Neutrophil (primary cell): ENCODE measurements at regions not wholly inside any gene's neighbourhood (a gene's known extent, or its start where the extent isn't known, plus 50 kb on each side); places are given as distances from the start of the nearest gene placed in this dataset.
"Not testable (repeated sequence)": the region's sequence is repeated elsewhere in the genome, so short reads cannot be mapped to it uniquely, and the experiment has no call there.

Experiments
- H3K27ac ChIP-seq: fragments of 200-600 bp; sonication (generic); 2 replicates; pipeline ENCODE4 v1.5.1; 2016; ENCODE audit warnings: mild to moderate bottlenecking, moderate library complexity
- H3K27me3 ChIP-seq: fragments of 200-600 bp; sonication (generic); 2 replicates; pipeline ENCODE4 v1.6.0; 2016; ENCODE audit warnings: mild to moderate bottlenecking
- H3K36me3 ChIP-seq: fragments of 200-600 bp; sonication (generic); 2 replicates; pipeline ENCODE4 v1.5.1; 2017
- H3K4me1 ChIP-seq, 2 experiments: fragments of 200-600 bp in 1 of 2; sonication (generic) in 1 of 2; 1 replicate in 1 of 2; 2 replicates in 1 of 2; pipeline versions ENCODE4 v1.5.1 to v1.6.1; 2013 to 2016; ENCODE audit warnings: low read depth in 1 of 2, low read length in 1 of 2, mild to moderate bottlenecking in 1 of 2, moderate library complexity in 1 of 2; ENCODE audit not compliant: control insufficient read depth in 1 of 2, insufficient read depth in 1 of 2
- H3K4me3 ChIP-seq, 2 experiments: fragments of 200-600 bp in 1 of 2; sonication (generic) in 1 of 2; 1 replicate in 1 of 2; 2 replicates in 1 of 2; pipeline ENCODE4 v1.5.1; 2013 to 2016; ENCODE audit warnings: low read depth in 1 of 2, low read length in 1 of 2, mild to moderate bottlenecking in 1 of 2, moderate library complexity in 1 of 2
- H3K9me3 ChIP-seq: fragments of 200-600 bp; sonication (generic); 2 replicates; pipeline ENCODE4 v1.5.1; 2016
- TF ChIP-seq, protein P1 (sequence below): fragments of 200-600 bp; sonication (generic); IDR thresholded peaks from 2 replicates; pipeline ENCODE4 v1.5.1; 2016; ENCODE audit warnings: antibody characterized with exemption

DNA sequence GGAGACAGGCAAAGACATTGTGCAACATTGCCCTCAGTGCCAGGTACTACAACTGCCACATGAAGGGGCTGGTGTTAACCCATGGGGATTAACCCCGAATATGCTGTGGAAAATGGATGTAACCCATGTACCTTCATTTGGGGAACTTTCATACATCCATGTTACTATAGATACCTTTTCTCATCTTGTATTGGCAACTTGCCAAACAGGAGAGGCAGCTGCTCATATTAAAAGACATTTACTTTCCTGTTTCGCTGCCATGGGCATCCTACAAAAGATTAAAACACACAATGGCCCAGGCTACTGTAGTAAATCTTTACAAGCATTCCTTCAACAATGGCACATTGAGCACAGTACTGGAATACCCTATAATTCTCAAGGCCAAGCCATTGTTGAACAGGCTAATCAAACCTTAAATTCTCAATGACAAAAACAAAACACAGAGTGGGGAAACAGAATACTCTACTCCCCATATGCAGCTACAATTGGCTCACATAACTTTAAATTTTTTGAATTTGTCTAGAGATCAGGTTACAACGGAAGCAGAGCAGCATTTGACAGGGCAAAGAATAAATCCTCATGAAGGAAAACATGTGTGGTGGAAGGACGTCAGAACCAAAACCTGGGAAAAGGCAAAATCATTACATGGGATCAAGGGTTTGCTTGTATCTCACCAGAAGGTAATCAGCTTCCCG is 1723.5 kb upstream of the LRRTM1 start:
- no peak overlapping the region for H3K4me3 ChIP-seq
- H3K9me3 ChIP-seq = no peaks in the 10 kb centered on the region
- H3K27ac ChIP-seq = no peak overlapping the region
- TF ChIP-seq, protein P1, sequence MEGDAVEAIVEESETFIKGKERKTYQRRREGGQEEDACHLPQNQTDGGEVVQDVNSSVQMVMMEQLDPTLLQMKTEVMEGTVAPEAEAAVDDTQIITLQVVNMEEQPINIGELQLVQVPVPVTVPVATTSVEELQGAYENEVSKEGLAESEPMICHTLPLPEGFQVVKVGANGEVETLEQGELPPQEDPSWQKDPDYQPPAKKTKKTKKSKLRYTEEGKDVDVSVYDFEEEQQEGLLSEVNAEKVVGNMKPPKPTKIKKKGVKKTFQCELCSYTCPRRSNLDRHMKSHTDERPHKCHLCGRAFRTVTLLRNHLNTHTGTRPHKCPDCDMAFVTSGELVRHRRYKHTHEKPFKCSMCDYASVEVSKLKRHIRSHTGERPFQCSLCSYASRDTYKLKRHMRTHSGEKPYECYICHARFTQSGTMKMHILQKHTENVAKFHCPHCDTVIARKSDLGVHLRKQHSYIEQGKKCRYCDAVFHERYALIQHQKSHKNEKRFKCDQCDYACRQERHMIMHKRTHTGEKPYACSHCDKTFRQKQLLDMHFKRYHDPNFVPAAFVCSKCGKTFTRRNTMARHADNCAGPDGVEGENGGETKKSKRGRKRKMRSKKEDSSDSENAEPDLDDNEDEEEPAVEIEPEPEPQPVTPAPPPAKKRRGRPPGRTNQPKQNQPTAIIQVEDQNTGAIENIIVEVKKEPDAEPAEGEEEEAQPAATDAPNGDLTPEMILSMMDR = no peak
- H3K4me1 ChIP-seq = no peaks in the 10 kb centered on the region
- H3K27me3 ChIP-seq = no peaks in the 10 kb centered on the region
- no peaks in the 10 kb centered on the region for H3K36me3 ChIP-seq

DNA sequence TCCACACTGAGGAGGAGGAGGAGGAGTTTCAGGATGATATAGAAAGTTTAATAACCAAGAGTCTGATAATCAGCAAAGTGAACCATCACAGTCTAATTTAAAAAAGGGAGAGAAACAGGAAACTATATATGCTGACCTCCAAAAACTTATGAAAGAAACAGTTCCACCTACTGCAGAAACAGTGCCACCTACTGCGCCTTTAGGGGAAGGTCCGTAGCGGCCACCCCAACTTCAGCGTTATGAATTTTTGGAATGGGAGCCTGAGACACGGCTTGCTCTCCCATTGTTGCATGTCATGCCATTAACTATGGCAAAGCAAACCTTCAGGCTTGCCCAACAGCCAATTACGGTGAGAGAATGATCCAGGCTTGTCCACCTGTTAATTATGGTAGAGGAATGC is 1719.2 kb upstream of the LRRTM1 start:
- Histone ChIP-seq H3K4me3 (no peak overlapping the region), H3K4me1 (no peaks in the 10 kb centered on the region), H3K27ac (no peak overlapping the region), H3K36me3 (no peaks in the 10 kb centered on the region), H3K27me3 (no peaks in the 10 kb centered on the region), H3K9me3 (no peaks in the 10 kb centered on the region)
- TF ChIP-seq, protein P1 = no peak

DNA sequence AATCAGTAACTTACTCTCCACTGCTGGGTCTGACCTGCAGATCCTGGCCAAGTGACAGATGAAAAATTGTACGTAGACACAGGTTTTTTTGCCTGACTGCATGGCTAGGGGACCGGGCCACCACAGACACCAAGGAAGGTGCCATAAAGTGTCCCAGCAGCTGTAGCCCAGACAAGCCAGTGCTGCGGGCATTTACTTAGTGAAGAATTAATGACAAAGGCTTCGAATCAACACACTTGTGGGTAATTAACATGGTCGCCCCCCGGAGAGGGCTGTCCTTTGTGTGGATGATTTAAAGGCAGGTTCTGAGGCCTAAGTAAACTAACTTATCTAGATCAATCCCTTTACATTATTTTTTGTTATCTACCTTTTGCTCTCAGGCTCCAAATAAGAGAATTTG is 1709.1 kb upstream of the LRRTM1 start:
- Histone ChIP-seq H3K27ac (no peak overlapping the region), H3K4me1 (no peaks in the 10 kb centered on the region), H3K4me3 (no peak overlapping the region), H3K27me3 (no peaks in the 10 kb centered on the region), H3K36me3 (no peaks in the 10 kb centered on the region), H3K9me3 (no peaks in the 10 kb centered on the region)
- TF ChIP-seq, protein P1 = no peak

DNA sequence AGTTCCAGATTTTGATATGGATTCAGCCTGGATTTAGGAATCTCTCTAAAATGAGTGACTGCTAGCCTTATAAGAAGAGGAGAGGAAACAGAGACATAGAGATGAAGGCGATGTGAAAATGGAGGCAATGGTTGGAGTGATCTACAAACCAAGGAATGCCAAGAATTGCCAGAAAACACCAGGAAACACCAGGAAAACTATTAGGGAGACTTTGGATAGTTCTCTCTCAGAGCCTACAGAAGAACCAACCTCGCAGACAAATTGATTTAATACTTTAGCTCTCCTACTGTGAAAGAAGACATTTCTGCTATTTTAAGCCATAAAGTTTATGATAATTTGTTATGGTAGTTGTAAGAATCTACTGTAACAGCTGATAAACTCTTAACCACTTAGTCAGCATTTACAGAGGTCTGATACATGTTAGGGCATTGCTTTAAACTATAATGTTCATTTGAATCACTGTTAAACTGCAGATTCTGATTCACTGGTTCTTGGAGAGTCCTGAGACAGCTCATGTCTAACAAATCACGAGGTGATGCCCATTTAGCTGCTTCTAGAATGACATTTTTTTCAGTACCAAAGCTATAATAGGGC is 1702.6 kb upstream of the LRRTM1 start:
- H3K4me3 ChIP-seq = no peak overlapping the region
- H3K27ac ChIP-seq = no peak overlapping the region
- no peaks in the 10 kb centered on the region for H3K27me3 ChIP-seq
- no peaks in the 10 kb centered on the region for H3K9me3 ChIP-seq
- H3K36me3 ChIP-seq = no peaks in the 10 kb centered on the region
- no peaks in the 10 kb centered on the region for H3K4me1 ChIP-seq
- TF ChIP-seq, protein P1 = no peak

DNA sequence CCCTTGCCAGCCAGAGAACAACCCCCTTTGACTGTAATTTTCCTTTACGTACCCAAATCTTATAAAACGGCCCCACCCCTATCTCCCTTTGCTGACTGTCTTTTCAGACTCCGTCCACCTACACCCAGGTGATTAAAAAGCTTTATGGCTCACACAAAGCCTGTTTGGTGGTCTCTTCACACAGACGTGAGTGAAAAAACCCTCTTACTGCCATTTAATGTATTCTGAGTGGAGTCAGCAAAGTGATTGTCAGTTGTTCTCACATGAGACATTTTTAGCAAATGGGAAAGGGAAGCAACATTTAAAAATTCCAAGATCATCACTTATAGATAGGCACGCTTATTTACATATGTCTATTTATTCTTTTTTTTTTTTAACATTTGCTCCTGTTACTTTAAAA is 1701.3 kb upstream of the LRRTM1 start:
- H3K27me3 ChIP-seq, H3K27ac ChIP-seq, H3K4me1 ChIP-seq, H3K36me3 ChIP-seq, H3K4me3 ChIP-seq, H3K9me3 ChIP-seq: not testable (repeated sequence)

DNA sequence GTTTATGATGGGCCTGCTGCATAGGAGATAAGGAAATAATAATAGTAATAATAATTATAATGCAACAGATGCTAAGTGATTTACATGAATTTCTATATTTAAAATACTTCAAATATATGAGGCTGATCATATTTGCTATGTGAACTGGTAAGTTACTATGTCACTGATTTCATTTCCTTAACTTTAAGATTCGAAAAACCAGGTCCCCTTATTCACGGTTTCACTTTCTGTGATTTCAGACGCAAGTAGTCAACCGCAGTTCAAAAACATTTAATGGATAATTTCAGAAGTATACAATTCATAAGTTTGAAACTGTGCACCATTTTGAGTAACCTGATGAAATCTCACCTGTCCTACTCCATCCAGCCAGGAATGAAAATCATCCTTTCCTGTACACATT is 1697.1 kb upstream of the LRRTM1 start:
- TF ChIP-seq, protein P1 = no peak
- Histone ChIP-seq H3K4me3 (no peak overlapping the region), H3K36me3 (no peaks in the 10 kb centered on the region), H3K4me1 (no peaks in the 10 kb centered on the region), H3K27ac (no peak overlapping the region), H3K27me3 (no peaks in the 10 kb centered on the region), H3K9me3 (no peaks in the 10 kb centered on the region)
